ENCODE measurements at regions not wholly inside any gene's neighbourhood (a gene's known extent, or its start where the extent isn't known, plus 50 kb on each side); places are given as distances from the start of the nearest gene placed in this dataset.

DNA sequence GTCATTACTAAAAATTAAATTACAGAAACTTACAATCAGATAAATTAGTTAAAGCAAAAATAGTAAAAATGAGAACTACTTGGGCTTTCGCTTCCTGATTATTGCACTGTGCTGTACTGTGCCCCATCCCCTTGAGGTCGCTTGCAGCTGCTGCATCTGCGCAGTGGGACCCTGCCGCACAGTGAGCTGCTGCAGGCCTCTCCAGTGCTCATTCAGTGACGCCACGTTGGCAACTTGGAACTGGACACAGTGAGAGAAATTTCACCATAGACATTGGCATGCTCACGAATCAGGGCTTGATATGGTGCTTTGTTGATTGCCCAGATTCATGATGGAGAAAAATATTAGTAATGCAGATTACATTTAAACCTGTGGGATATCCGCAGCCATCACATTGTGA is 290.8 kb upstream of the MYT1L start:
- Mint-ChIP-seq H3K4me1 (no peaks in the 10 kb centered on the region), H3K36me3 (no peaks in the 10 kb centered on the region), H3K4me3 (no peak overlapping the region), H3K27me3 (ENCODE audit: low read depth in 2 of 2) (peaks cover 3% of the 10 kb centered on the region in 2 donors), H3K9me3 (peaks cover 0 to 2% of the 10 kb centered on the region in 2 donors), H3K27ac (no peak overlapping the region)
- H3K27ac ChIP-seq (ENCODE audit: low read length) = no peak overlapping the region
- no peak for ATAC-seq
- no peaks in the 10 kb centered on the region for H3K4me1 ChIP-seq (ENCODE audit: control insufficient read depth, insufficient read depth, low read length)
- no peaks in the 10 kb centered on the region for H3K9me3 ChIP-seq (ENCODE audit: control insufficient read depth, insufficient read depth, low read length)
- H3K36me3 ChIP-seq (ENCODE audit: control insufficient read depth, insufficient read depth, low read length) = no peaks in the 10 kb centered on the region
- intact Hi-C loops (cut with micrococcal nuclease) = no loop called here
- WGBS (ENCODE audit: insufficient coverage) = 80% methylated on average over 8 of the region's 8 CpGs
- no peak overlapping the region for H3K4me3 ChIP-seq (ENCODE audit: low read length)
- no peak for DNase-seq
- TF ChIP-seq, protein P1, sequence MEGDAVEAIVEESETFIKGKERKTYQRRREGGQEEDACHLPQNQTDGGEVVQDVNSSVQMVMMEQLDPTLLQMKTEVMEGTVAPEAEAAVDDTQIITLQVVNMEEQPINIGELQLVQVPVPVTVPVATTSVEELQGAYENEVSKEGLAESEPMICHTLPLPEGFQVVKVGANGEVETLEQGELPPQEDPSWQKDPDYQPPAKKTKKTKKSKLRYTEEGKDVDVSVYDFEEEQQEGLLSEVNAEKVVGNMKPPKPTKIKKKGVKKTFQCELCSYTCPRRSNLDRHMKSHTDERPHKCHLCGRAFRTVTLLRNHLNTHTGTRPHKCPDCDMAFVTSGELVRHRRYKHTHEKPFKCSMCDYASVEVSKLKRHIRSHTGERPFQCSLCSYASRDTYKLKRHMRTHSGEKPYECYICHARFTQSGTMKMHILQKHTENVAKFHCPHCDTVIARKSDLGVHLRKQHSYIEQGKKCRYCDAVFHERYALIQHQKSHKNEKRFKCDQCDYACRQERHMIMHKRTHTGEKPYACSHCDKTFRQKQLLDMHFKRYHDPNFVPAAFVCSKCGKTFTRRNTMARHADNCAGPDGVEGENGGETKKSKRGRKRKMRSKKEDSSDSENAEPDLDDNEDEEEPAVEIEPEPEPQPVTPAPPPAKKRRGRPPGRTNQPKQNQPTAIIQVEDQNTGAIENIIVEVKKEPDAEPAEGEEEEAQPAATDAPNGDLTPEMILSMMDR (IDR thresholded peaks at IDR 0.05) = no peak
- no peaks in the 10 kb centered on the region for H3K27me3 ChIP-seq (ENCODE audit: control insufficient read depth, insufficient read depth, low read length)

DNA sequence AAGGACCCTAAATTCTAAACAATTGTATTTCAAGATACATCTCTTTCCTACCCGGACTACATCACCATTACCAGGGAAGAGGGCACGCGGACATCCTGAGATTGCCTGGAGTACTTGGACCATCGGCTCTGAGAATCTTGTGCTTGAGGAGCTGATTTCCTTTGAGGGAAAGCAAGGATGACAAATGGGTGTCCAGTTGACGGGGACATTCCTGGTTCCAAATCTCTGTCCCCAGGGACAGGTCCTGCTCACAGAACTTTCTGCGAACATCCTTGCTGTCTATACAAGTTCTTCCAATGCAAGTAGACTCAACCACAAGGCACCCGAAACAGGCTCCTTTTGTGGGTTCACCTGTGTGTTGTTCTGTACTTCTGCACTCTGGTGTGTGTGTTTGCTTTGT is 289.5 kb upstream of the MYT1L start:
- Histone ChIP-seq H3K27me3 (ENCODE audit: control insufficient read depth, insufficient read depth, low read length) (no peaks in the 10 kb centered on the region), H3K27ac (ENCODE audit: low read length) (no peak overlapping the region), H3K36me3 (ENCODE audit: control insufficient read depth, insufficient read depth, low read length) (no peaks in the 10 kb centered on the region), H3K4me1 (ENCODE audit: control insufficient read depth, insufficient read depth, low read length) (no peaks in the 10 kb centered on the region), H3K4me3 (ENCODE audit: low read length) (no peak overlapping the region), H3K9me3 (ENCODE audit: control insufficient read depth, insufficient read depth, low read length) (no peaks in the 10 kb centered on the region)
- intact Hi-C loops (cut with micrococcal nuclease) = no loop called here
- ATAC-seq (no peak), DNase-seq (no peak)
- TF ChIP-seq, protein P1 (IDR thresholded peaks at IDR 0.05) = no peak
- H3K9me3 Mint-ChIP-seq = peaks cover 0 to 2% of the 10 kb centered on the region in 2 donors
- H3K27ac Mint-ChIP-seq = no peak overlapping the region
- H3K36me3 Mint-ChIP-seq = no peaks in the 10 kb centered on the region
- H3K4me3 Mint-ChIP-seq = no peak overlapping the region
- no peaks in the 10 kb centered on the region for H3K4me1 Mint-ChIP-seq
- H3K27me3 Mint-ChIP-seq (ENCODE audit: low read depth in 2 of 2) = peaks cover 8 to 11% of the 10 kb centered on the region in 2 donors
- 66% methylated on average over 7 of the region's 7 CpGs for WGBS (ENCODE audit: insufficient coverage)

DNA sequence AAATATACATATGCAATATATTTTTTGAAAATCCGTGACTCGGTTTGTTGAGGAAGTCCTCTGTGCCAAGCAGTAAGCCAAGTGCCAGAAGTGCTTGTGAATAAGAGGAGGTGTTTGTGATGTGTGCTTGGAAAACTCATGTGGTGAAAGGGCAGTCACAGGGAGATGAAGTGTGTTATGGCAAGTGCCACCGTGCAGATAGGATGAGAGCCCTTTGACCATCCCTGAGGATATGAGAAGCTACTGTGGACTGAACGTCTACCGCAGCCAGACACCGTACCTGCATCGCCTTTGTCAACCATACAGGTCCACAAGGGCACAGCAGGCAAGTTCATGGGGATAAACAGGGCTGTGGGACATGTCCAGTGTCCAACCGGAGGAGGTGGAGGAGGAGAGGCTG is 288.9 kb upstream of the MYT1L start:
- Histone ChIP-seq H3K27ac (ENCODE audit: low read length) (no peak overlapping the region), H3K4me3 (ENCODE audit: low read length) (no peak overlapping the region), H3K4me1 (ENCODE audit: control insufficient read depth, insufficient read depth, low read length) (no peaks in the 10 kb centered on the region), H3K27me3 (ENCODE audit: control insufficient read depth, insufficient read depth, low read length) (no peaks in the 10 kb centered on the region), H3K36me3 (ENCODE audit: control insufficient read depth, insufficient read depth, low read length) (no peaks in the 10 kb centered on the region), H3K9me3 (ENCODE audit: control insufficient read depth, insufficient read depth, low read length) (no peaks in the 10 kb centered on the region)
- no peaks in the 10 kb centered on the region for H3K36me3 Mint-ChIP-seq
- H3K9me3 Mint-ChIP-seq = peaks cover 0 to 2% of the 10 kb centered on the region in 2 donors
- H3K4me1 Mint-ChIP-seq = no peaks in the 10 kb centered on the region
- DNase-seq (no peak), ATAC-seq (no peak)
- WGBS (ENCODE audit: insufficient coverage) = 94% methylated on average over 7 of the region's 8 CpGs
- H3K27ac Mint-ChIP-seq = no peak overlapping the region
- TF ChIP-seq, protein P1 (IDR thresholded peaks at IDR 0.05) = no peak
- intact Hi-C loops (cut with micrococcal nuclease) = no loop called here
- peaks cover 10 to 11% of the 10 kb centered on the region in 2 donors for H3K27me3 Mint-ChIP-seq (ENCODE audit: low read depth in 2 of 2)
- no peak overlapping the region for H3K4me3 Mint-ChIP-seq

DNA sequence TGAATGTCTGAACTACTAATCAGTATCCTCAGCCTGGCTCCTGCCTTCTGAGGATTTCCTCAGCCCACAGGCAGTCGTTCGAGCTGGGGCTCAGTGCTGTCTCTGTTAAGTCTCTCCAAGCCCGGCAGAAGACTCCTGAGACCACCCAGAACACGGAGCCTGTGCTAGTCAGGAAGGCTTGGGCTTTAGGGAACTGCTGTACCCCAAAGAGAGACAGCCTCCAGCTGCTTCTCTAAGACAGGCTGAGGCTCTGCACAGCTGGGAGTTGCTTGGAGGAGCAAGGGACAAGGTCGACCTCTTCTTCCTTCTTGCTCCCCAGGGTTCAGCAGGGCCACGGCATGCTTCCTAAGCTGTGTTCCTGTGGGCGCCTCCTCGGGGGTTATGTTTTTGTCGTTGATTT is 283.4 kb upstream of the MYT1L start:
- Histone ChIP-seq H3K4me1 (ENCODE audit: control insufficient read depth, insufficient read depth, low read length) (peaks cover 5% of the 10 kb centered on the region), H3K4me3 (ENCODE audit: low read length) (no peak overlapping the region), H3K27ac (ENCODE audit: low read length) (no peak overlapping the region), H3K9me3 (ENCODE audit: control insufficient read depth, insufficient read depth, low read length) (no peaks in the 10 kb centered on the region), H3K27me3 (ENCODE audit: control insufficient read depth, insufficient read depth, low read length) (no peaks in the 10 kb centered on the region), H3K36me3 (ENCODE audit: control insufficient read depth, insufficient read depth, low read length) (no peaks in the 10 kb centered on the region)
- peaks cover 5 to 6% of the 10 kb centered on the region in 2 donors for H3K4me1 Mint-ChIP-seq
- H3K27ac Mint-ChIP-seq = no peak overlapping the region
- intact Hi-C loops (cut with micrococcal nuclease) = no loop called here
- DNase-seq (no peak), ATAC-seq (no peak)
- TF ChIP-seq, protein P1 (IDR thresholded peaks at IDR 0.05) = no peak
- H3K36me3 Mint-ChIP-seq = no peaks in the 10 kb centered on the region
- no peaks in the 10 kb centered on the region for H3K9me3 Mint-ChIP-seq
- 76% methylated on average over 9 of the region's 9 CpGs for WGBS (ENCODE audit: insufficient coverage)
- peaks cover 11 to 12% of the 10 kb centered on the region in 2 donors for H3K27me3 Mint-ChIP-seq (ENCODE audit: low read depth in 2 of 2)
- H3K4me3 Mint-ChIP-seq = no peak overlapping the region
